ENCODE measurements at regions not wholly inside any gene's neighbourhood (a gene's known extent, or its start where the extent isn't known, plus 50 kb on each side); places are given as distances from the start of the nearest gene placed in this dataset.

GRCh38 chr10:3473271-3473670, 300.7 kb upstream of the PITRM1 start:
- Histone ChIP-seq H3K36me3 (no peaks in the 10 kb centered on the region), H3K9me3 (no peaks in the 10 kb centered on the region), H3K27me3 (no peaks in the 10 kb centered on the region), H3K27ac (no peak overlapping the region), H3K4me3 (no peak overlapping the region), H3K4me1 (no peaks in the 10 kb centered on the region)
- ATAC-seq (no peak), DNase-seq (no peak)
- WGBS (ENCODE audit: insufficient coverage, low coverage, low lambda C conversion rate, missing lambda C conversion rate), result 74% methylated on average over 7 of the region's 9 CpGs
- no peak for TF ChIP-seq CTCF (IDR thresholded peaks at IDR 0.05)
- TF ChIP-seq POLR2A (IDR thresholded peaks at IDR 0.05), result no peak
- intact Hi-C loops (cut with DNase I), result no loop called here

GRCh38 chr10:3472287-3473051, 299.9 kb upstream of the PITRM1 start:
- Histone ChIP-seq H3K4me3 (no peak overlapping the region), H3K36me3 (no peaks in the 10 kb centered on the region), H3K27ac (peak overlapping the region; percentile 0 to 45 (median 40)), H3K9me3 (no peaks in the 10 kb centered on the region), H3K4me1 (no peaks in the 10 kb centered on the region), H3K27me3 (no peaks in the 10 kb centered on the region)
- DNase-seq, result no peak
- no peak for TF ChIP-seq CTCF (IDR thresholded peaks at IDR 0.05)
- TF ChIP-seq POLR2A (IDR thresholded peaks at IDR 0.05), result no peak
- intact Hi-C loops (cut with DNase I), result no loop called here
- 32% methylated on average over 11 of the region's 16 CpGs for WGBS (ENCODE audit: insufficient coverage, low coverage, low lambda C conversion rate, missing lambda C conversion rate)
- ATAC-seq, result peak; percentile 17 to 30 (median 28)

GRCh38 chr10:3471927-3472286, 299.3 kb upstream of the PITRM1 start:
- Histone ChIP-seq H3K4me3 (no peak overlapping the region), H3K9me3 (no peaks in the 10 kb centered on the region), H3K27ac (peak overlapping the region; percentile 0 to 45 (median 40)), H3K4me1 (no peaks in the 10 kb centered on the region), H3K36me3 (no peaks in the 10 kb centered on the region), H3K27me3 (no peaks in the 10 kb centered on the region)
- no peak for ATAC-seq
- WGBS (ENCODE audit: insufficient coverage, low coverage, low lambda C conversion rate, missing lambda C conversion rate), result 80% methylated on average over 8 of the region's 8 CpGs
- DNase-seq, result no peak
- no peak for TF ChIP-seq CTCF (IDR thresholded peaks at IDR 0.05)
- no peak for TF ChIP-seq POLR2A (IDR thresholded peaks at IDR 0.05)
- intact Hi-C loops (cut with DNase I), result no loop called here

GRCh38 chr10:3471472-3471871, 298.9 kb upstream of the PITRM1 start:
- intact Hi-C loops (cut with DNase I), result no loop called here
- H3K27me3 ChIP-seq, result no peaks in the 10 kb centered on the region
- no peak for ATAC-seq
- H3K4me1 ChIP-seq, result no peaks in the 10 kb centered on the region
- no peak for DNase-seq
- H3K36me3 ChIP-seq, result no peaks in the 10 kb centered on the region
- H3K27ac ChIP-seq, result peak overlapping the region in 1 of 3 donors; percentile 45
- H3K4me3 ChIP-seq, result no peak overlapping the region
- TF ChIP-seq POLR2A (IDR thresholded peaks at IDR 0.05) (no peak), CTCF (IDR thresholded peaks at IDR 0.05) (no peak)
- WGBS (ENCODE audit: insufficient coverage, low coverage, low lambda C conversion rate, missing lambda C conversion rate), result 50% methylated on average over 8 of the region's 10 CpGs
- no peaks in the 10 kb centered on the region for H3K9me3 ChIP-seq

All from right lobe of liver (tissue), 6 donors.